A673 (cell line): ENCODE measurements at regions not wholly inside any gene's neighbourhood (a gene's known extent, or its start where the extent isn't known, plus 50 kb on each side); places are given as distances from the start of the nearest gene placed in this dataset.
A peak's percentile ranks its signal among the peaks of the same experiment; 100 is the strongest.

ENCODE experiments used
- BruUV-seq: library from RNA; stranded (reverse); fragments of 400-500 nt; replicated peaks from 2 replicates; lab custom pipeline; 2021; lab: Mats Ljungman, UMichigan
- CTCF ChIA-PET: fragments of 300-600 bp; sonication (Branson Sonifier 250); formaldehyde crosslinking; loops from one replicate; lab custom pipeline; 2022; ENCODE audit warnings: antibody characterized with exemption; lab: Charles Lee
- POLR2A ChIA-PET: fragments of 300-600 bp; sonication (Branson Sonifier 250); formaldehyde crosslinking; loops from one replicate; lab custom pipeline; 2022; ENCODE audit warnings: antibody characterized with exemption; ENCODE audit not compliant: low non-redundant PET; lab: Charles Lee
- DNase-seq: peaks from one replicate; pipeline ENCODE4 v3.0.0-alpha.2; 2015; ENCODE audit warnings: low spot score
- H3K27ac ChIP-seq: fragments of 200-600 bp; sonication (generic); 2 replicates; pipeline ENCODE4 v1.5.1; 2016; ENCODE audit warnings: mixed run types, low read depth, mild to moderate bottlenecking, mixed read lengths, antibody characterized with exemption, low read length; ENCODE audit not compliant: poor library complexity, severe bottlenecking
- H3K27me3 ChIP-seq: fragments of 200-600 bp; sonication (generic); replicated peaks from 2 replicates; pipeline ENCODE4 v1.6.1; 2017; ENCODE audit warnings: mixed run types, low read depth, mild to moderate bottlenecking, mixed read lengths, antibody characterized with exemption, low read length; ENCODE audit not compliant: insufficient read depth, poor library complexity
- H3K36me3 ChIP-seq: fragments of 200-600 bp; sonication (generic); 2 replicates; pipeline ENCODE4 v1.6.1; 2016; ENCODE audit warnings: mixed run types, mild to moderate bottlenecking, mixed read lengths, antibody characterized with exemption, low read length; ENCODE audit not compliant: insufficient read depth, poor library complexity, severe bottlenecking
- H3K4me1 ChIP-seq: fragments of 200-600 bp; sonication (generic); 2 replicates; pipeline ENCODE4 v1.6.1; 2017; ENCODE audit warnings: mixed run types, mild to moderate bottlenecking, mixed read lengths, antibody characterized with exemption, low read length; ENCODE audit not compliant: insufficient read depth, poor library complexity, severe bottlenecking
- H3K4me3 ChIP-seq: fragments of 200-600 bp; sonication (generic); 2 replicates; pipeline ENCODE4 v1.5.1; 2016; ENCODE audit warnings: low read depth, mixed run types, mild to moderate bottlenecking, mixed read lengths, low read length; ENCODE audit not compliant: poor library complexity, severe bottlenecking
- H3K9me3 ChIP-seq: fragments of 200-600 bp; sonication (generic); 2 replicates; pipeline ENCODE4 v1.6.1; 2016; ENCODE audit warnings: mixed run types, low read depth, mild to moderate bottlenecking, mixed read lengths, antibody characterized with exemption, low read length; ENCODE audit not compliant: poor library complexity, severe bottlenecking
- CTCF ChIP-seq: fragments of 300-800, 200-600 bp; sonication (generic); conservative IDR thresholded peaks from 2 replicates; pipeline ENCODE4 v1.5.1; 2017; ENCODE audit warnings: low read depth, mild to moderate bottlenecking, antibody characterized with exemption, low read length, moderate library complexity, mixed read lengths
- EZH2 ChIP-seq: fragments of 200-600 bp; sonication (generic); IDR thresholded peaks from 2 replicates; pipeline ENCODE4 v1.6.1; 2017; ENCODE audit warnings: borderline replicate concordance, low read depth, mild to moderate bottlenecking, mixed read lengths, antibody characterized with exemption, low read length; ENCODE audit not compliant: poor library complexity, severe bottlenecking
- intact Hi-C: fragments of 100-400 bp; cut with micrococcal nuclease; formaldehyde crosslinking; loops from one replicate; pipeline ENCODE4 v1.10.0; 2022; ENCODE audit not compliant: unreplicated experiment

- POLR2A ChIA-PET, result no interaction called here
- intact Hi-C loops, result no loop called here
- DNase-seq, result no peak
- H3K4me1 ChIP-seq, result peaks cover 4% of the 10 kb centered on the region
- H3K27ac ChIP-seq, result no peak overlapping the region
- TF ChIP-seq CTCF (no peak), EZH2 (no peak)
- no peaks in the 10 kb centered on the region for H3K36me3 ChIP-seq
- CTCF ChIA-PET, result no interaction called here
- no peaks in the 10 kb centered on the region for H3K9me3 ChIP-seq
- BruUV-seq, result no TSS peak
- H3K27me3 ChIP-seq, result no peaks in the 10 kb centered on the region
- H3K4me3 ChIP-seq, result no peak overlapping the region
These were observed 137.0 kb downstream of the ZPLD1 start for GRCh38 chr3:102571720-102572384.

DNA sequence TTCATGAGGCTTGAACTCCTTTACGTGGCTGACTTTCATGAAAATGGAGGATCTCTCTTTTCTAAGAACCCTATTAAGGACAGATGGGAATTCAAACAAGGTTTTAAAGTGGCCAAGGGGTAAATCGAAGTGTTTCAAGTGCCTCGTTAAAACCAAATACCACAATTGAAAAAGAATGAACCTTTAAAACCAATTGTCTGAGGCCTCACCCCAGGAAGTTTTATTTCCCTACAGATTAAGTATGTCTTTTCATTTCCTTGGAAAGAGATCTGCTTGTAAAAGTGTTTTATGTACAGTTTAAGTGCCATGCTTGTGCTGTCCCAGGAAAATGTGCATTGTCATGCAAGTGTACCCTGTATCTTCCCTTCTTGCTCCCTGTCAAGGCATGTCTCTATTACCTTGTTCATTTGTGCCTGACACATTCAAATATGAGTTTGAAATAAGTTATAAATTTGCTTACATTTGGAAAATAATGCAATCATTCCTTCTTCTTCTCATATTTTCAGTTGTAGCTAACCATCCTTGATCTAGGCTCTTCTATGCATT is 138.7 kb downstream of the ZPLD1 start:
- CTCF ChIA-PET, result no interaction called here
- BruUV-seq, result no TSS peak
- H3K4me1 ChIP-seq, result peaks cover 4% of the 10 kb centered on the region

DNA sequence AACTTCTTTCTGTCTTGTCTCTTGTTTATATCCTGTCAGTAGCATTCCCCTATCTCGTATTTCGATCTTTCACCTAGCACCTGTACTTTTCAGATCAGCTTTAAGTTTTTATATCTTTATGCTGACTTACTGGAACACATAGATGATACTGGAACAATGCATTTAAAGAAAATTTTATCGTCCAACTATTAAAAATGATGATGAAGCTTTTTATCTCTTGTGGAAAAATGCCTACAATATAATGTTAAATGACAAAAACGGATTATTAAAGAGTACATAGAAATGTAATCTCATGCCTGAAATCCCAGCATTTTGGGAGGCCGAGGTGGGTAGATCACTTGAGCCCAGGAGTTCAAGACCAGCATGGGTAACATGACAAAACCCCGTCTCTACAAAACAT is 139.5 kb downstream of the ZPLD1 start:
- H3K27ac ChIP-seq, result no peak overlapping the region
- H3K9me3 ChIP-seq, result no peaks in the 10 kb centered on the region
- ChIA-PET POLR2A (no interaction called here), CTCF (no interaction called here)
- no TSS peak for BruUV-seq
- peaks cover 4% of the 10 kb centered on the region for H3K4me1 ChIP-seq
- TF ChIP-seq EZH2, result no peak
- TF ChIP-seq CTCF, result no peak
- no peaks in the 10 kb centered on the region for H3K36me3 ChIP-seq
- no peak overlapping the region for H3K4me3 ChIP-seq
- intact Hi-C loops, result no loop called here
- H3K27me3 ChIP-seq, result no peaks in the 10 kb centered on the region
- no peak for DNase-seq

More for the DNA sequence above, 138.7 kb downstream of the ZPLD1 start:
- Histone ChIP-seq H3K27ac (no peak overlapping the region), H3K36me3 (no peaks in the 10 kb centered on the region), H3K4me3 (no peak overlapping the region), H3K27me3 (no peaks in the 10 kb centered on the region), H3K9me3 (no peaks in the 10 kb centered on the region)
- TF ChIP-seq EZH2 (no peak), CTCF (no peak)
- DNase-seq, result peak; percentile 65
- POLR2A ChIA-PET, result no interaction called here
- intact Hi-C loops, result no loop called here
